ENCODE measurements at regions not wholly inside any gene's neighbourhood (a gene's known extent, or its start where the extent isn't known, plus 50 kb on each side); places are given as distances from the start of the nearest gene placed in this dataset.
"Not testable (repeated sequence)": the region's sequence is repeated elsewhere in the genome, so short reads cannot be mapped to it uniquely, and the experiment has no call there.

GRCh38 chr2:129008881-129009554 lies 690.4 kb upstream of the HS6ST1 start:
- no peak for DNase-seq (ENCODE audit: low spot score)

- DNase-seq (ENCODE audit: low spot score) = no peak
Observed at GRCh38 chr2:129009555-129010146, 691.0 kb upstream of the HS6ST1 start.

- DNase-seq (ENCODE audit: low spot score) = no peak
Observed at GRCh38 chr2:129010262-129010661, 691.6 kb upstream of the HS6ST1 start.

GRCh38 chr2:129011466-129012061 lies 692.9 kb upstream of the HS6ST1 start:
- no peak for DNase-seq (ENCODE audit: low spot score)

GRCh38 chr2:129014432-129014831 lies 695.8 kb upstream of the HS6ST1 start:
- DNase-seq (ENCODE audit: low spot score) = no peak

GRCh38 chr2:129015397-129016285 lies 697.0 kb upstream of the HS6ST1 start:
- DNase-seq (ENCODE audit: low spot score) = no peak

GRCh38 chr2:129016972-129017371 lies 698.3 kb upstream of the HS6ST1 start:
- no peak for DNase-seq (ENCODE audit: low spot score)

- no peak for DNase-seq (ENCODE audit: low spot score)
Observed at GRCh38 chr2:129024796-129025195, 706.1 kb upstream of the HS6ST1 start.

- no peak for DNase-seq (ENCODE audit: low spot score)
Observed at GRCh38 chr2:129035992-129036391, 717.3 kb upstream of the HS6ST1 start.

GRCh38 chr2:129043677-129044076 lies 725.0 kb upstream of the HS6ST1 start:
- not testable (repeated sequence) for DNase-seq (ENCODE audit: low spot score)

GRCh38 chr2:129046475-129046874 lies 727.8 kb upstream of the HS6ST1 start:
- not testable (repeated sequence) for DNase-seq (ENCODE audit: low spot score)

GRCh38 chr2:129050101-129050500 lies 731.4 kb upstream of the HS6ST1 start:
- no peak for DNase-seq (ENCODE audit: low spot score)

GRCh38 chr2:129055242-129055641 lies 736.6 kb upstream of the HS6ST1 start:
- no peak for DNase-seq (ENCODE audit: low spot score)

GRCh38 chr2:129055824-129056223 lies 737.2 kb upstream of the HS6ST1 start:
- no peak for DNase-seq (ENCODE audit: low spot score)

GRCh38 chr2:129056309-129056958 lies 737.8 kb upstream of the HS6ST1 start:
- no peak for DNase-seq (ENCODE audit: low spot score)

- DNase-seq (ENCODE audit: low spot score) = no peak
Observed at GRCh38 chr2:129056959-129057317, 738.3 kb upstream of the HS6ST1 start.

GRCh38 chr2:129058981-129059380 lies 740.3 kb upstream of the HS6ST1 start:
- no peak for DNase-seq (ENCODE audit: low spot score)

- DNase-seq (ENCODE audit: low spot score) = no peak
Observed at GRCh38 chr2:129059476-129059875, 740.8 kb upstream of the HS6ST1 start.

GRCh38 chr2:129061069-129061768 lies 742.6 kb upstream of the HS6ST1 start:
- peak; percentile 33 for DNase-seq (ENCODE audit: low spot score)

- DNase-seq (ENCODE audit: low spot score) = no peak
Observed at GRCh38 chr2:129061769-129062121, 743.1 kb upstream of the HS6ST1 start.

- DNase-seq (ENCODE audit: low spot score) = no peak
Observed at GRCh38 chr2:129062146-129062912, 743.7 kb upstream of the HS6ST1 start.

Measured in putamen (tissue), 1 donor.